CD4-positive, alpha-beta T cell treated with Interleukin-15 for 4 hours (primary cell): ENCODE measurements at regions not wholly inside any gene's neighbourhood (a gene's known extent, or its start where the extent isn't known, plus 50 kb on each side); places are given as distances from the start of the nearest gene placed in this dataset.
A peak's percentile ranks its signal among the peaks of the same experiment; 100 is the strongest.
"Not testable (repeated sequence)": the region's sequence is repeated elsewhere in the genome, so short reads cannot be mapped to it uniquely, and the experiment has no call there.

Experiments used
- DNase-seq: peaks from one replicate; pipeline ENCODE4 v3.0.0-alpha.2; 2020; ENCODE audit warnings: low spot score

GRCh38 chr2:11993749-11994148 is 247.3 kb downstream of the LPIN1 start:
- DNase-seq, result no peak

- no peak for DNase-seq
These were observed 249.0 kb downstream of the LPIN1 start for GRCh38 chr2:11995456-11995855.

DNA sequence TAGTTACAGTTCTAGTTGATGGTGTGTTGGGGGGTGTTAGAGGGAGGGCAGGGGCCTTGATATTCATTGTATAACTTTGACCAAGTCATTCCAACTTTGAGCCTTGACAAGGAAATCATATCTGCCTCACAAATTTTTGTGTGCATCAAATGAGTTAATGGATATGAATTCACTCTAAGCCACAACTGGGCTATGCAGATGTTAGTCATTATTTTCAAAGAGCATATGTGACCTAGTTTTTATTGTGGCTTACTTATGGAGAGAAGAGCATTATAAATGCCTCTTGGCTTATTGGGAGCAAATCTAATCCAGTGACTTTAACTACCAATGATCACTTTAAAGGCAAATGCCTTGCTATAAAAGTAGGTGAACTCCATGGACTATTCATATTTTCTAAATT is 250.2 kb downstream of the LPIN1 start:
- DNase-seq, result no peak

- no peak for DNase-seq
These were observed 250.7 kb downstream of the LPIN1 start for GRCh38 chr2:11997142-11997541.

DNA sequence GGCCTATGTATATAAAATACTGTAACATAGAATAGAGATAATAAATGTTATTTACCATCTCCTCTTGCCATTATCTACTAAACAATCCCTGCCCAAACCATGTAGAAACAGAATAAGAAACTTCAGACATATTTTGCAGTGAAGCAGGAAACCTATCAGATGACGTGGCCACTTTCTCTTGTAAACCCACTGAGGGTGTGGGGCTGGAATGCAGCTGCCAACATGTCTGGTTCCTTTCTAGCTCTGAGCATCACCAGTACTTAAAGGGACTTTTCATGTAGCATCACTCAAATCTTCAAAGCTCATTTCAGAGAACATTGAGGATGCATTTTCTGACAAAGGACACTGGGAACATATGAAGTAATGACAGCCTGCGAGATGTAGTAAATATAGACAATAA is 251.8 kb downstream of the LPIN1 start:
- DNase-seq, result no peak

DNA sequence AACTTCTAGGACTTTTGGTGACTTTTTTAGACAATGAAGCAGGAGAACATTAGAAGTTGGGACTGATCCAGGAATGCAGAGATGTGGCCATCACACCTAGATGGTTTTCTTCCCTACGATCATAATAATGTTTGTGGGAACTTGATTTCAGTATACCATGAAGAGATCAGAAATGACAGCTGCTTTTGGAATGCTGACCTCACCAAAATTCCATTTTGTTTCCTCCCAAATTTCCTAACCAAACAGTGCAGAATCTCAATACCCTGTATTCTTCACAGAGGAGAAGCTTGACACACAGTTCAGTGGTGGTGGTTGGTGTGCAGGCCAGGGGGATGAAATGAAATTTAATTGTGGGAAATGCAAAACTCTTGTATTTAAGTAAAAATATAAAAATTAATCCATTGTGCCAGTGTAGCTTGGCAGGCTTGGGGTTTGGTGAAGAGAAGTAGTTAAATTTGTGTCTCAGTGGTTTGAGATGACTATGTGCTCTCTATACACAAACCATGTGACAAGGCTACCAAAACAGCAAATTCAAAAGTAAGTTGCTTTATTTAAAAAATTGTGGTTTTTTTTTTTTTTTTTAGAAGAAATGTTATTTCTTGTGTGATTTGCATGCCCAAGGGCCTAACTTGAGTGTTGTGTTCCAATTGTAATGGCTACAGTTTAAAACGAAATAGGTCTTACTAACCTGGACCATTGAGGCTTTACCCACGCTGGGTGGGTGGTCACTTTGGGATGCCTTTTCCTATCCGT is 252.4 kb downstream of the LPIN1 start:
- DNase-seq, result no peak

GRCh38 chr2:12001621-12002020 is 255.2 kb downstream of the LPIN1 start:
- no peak for DNase-seq

GRCh38 chr2:12002215-12002614 is 255.8 kb downstream of the LPIN1 start:
- DNase-seq, result no peak

GRCh38 chr2:12004713-12005112 is 258.3 kb downstream of the LPIN1 start:
- DNase-seq, result no peak

GRCh38 chr2:12005886-12006681 is 259.7 kb downstream of the LPIN1 start:
- peak; percentile 68 for DNase-seq

DNA sequence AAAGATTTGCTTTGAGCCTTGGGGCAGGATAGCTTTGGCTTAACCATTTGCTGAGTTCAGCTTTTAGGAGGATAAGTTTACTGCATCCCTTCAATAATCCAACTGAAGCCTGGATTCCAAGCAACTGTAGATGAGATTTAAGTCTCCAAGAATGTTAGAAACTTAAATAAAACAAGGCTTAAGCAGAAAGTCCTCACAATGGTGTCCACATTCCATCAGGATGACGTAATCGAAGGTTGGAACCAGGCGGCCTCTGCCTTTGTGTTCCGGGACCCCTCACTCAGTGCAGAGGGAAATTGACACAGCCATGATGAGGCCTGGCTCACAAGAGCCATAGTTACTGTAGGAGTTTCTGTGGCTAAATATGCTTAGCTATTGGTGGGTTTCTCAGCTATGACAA is 260.4 kb downstream of the LPIN1 start:
- no peak for DNase-seq

DNA sequence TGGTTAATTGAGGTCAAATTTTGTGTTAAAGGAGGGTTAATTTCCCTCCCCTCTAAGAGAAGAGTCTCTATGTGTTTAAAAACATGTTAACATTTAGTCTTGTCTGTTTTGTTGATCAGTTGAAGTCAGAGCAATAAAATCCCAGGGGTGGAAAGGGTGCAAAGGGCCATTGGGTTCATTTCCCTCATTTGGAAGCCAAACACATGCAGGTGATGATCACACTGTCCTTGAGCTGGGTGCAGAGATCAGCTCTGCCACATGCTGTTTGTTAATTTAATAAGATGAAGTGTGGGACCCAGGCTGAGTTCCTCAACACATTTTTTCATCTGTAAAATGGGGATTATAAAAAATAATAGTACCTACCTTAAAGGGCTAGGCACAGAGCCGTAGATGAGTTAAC is 260.9 kb downstream of the LPIN1 start:
- no peak for DNase-seq

GRCh38 chr2:12008425-12009061 is 262.1 kb downstream of the LPIN1 start:
- no peak for DNase-seq

DNA sequence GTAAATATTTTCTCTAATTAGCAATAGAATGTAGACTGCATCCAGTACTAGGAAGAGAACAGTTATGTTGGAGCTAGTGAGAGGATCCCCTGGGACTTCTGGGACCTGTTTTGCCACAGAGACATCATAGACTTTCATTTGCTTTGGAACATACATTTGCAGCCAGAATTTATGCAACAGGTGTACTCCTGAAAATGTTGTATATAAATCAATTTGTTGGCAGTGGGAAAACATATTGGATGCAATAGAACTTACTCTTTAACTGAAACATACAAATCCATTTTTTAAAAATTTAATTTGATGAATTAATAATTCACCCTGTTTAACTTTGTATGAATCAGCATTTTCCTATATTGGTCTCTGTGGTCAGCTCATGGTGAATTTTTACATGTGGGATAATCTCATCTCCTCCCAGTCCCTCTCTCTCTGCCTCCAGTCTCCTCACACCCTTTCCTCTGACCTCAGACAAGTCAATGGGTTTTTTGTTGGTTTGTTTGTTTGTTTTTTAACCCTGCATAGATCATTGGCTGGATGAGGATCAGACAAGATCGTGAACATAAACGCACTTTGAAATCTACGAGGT is 263.0 kb downstream of the LPIN1 start:
- no peak for DNase-seq

- DNase-seq, result no peak
These were observed 263.6 kb downstream of the LPIN1 start for GRCh38 chr2:12010059-12010458.

DNA sequence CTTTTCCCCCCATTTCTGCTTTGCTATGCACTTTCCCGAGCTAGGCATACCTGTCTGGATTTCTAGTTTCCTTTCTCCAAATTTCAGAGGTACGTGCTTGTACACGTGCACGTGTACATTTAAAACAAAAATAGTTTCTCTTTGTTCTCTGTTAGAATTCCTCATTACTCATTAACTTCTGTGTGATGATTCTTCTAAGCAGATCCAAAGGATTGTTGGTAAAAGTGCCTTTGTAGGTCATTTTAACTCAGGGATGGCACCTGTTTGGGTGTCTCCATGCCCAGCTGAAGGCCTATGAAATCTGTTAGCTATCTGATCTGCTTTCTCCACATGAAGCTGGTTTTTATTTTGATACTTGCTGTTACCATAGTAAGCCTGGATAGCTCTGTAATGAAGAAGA is 264.3 kb downstream of the LPIN1 start:
- DNase-seq, result no peak

- no peak for DNase-seq
These were observed 267.9 kb downstream of the LPIN1 start for GRCh38 chr2:12014088-12014960.

DNA sequence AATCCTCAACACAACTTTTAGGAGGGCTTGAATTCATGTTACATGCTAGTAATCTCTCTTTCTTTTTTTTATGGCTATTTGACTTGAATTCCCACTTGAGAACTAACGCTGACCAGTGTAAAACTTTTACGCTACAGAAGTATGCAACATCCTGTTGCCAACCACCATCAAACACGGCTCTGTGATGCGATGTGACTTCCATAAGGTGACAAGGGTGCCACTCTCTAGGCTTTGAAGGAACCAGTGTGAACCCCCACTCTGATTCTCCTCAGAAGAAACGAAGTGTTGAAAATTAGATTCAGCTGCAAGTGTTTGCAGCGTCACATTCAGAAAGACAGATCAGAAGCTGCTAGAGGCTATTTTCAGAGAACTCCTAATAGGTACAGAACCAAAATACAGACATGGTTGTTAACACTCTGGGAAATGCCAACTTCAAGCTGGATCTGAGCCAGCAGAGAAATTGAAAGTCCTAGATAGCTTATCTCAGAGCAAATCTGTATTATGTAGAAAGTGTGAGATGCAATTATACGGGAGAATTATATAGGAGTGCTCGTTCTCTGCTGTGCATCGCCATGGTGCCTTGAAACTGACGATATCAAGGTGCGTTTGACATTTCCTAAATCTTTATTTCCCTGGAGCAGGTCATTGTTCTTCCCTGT is 271.2 kb downstream of the LPIN1 start:
- DNase-seq, result no peak

DNA sequence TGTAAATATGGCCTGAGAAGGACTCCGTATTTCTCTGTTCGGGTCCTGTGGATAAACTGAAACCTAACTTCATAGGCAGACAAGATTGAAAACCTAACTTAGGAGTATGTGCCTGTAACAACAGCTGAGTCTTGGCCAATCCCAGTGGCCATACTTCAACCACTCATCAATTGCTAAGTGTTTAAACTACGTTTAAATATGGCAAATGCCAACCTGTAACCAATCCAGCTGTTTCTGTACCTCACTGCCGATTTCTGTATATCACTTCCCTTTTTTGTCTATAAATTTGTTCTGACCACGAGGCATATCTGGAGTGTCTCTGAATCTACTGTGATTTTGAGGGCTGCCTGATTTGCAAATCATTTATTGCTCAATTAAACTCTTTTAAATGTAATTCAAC is 272.3 kb downstream of the LPIN1 start:
- not testable (repeated sequence) for DNase-seq

DNA sequence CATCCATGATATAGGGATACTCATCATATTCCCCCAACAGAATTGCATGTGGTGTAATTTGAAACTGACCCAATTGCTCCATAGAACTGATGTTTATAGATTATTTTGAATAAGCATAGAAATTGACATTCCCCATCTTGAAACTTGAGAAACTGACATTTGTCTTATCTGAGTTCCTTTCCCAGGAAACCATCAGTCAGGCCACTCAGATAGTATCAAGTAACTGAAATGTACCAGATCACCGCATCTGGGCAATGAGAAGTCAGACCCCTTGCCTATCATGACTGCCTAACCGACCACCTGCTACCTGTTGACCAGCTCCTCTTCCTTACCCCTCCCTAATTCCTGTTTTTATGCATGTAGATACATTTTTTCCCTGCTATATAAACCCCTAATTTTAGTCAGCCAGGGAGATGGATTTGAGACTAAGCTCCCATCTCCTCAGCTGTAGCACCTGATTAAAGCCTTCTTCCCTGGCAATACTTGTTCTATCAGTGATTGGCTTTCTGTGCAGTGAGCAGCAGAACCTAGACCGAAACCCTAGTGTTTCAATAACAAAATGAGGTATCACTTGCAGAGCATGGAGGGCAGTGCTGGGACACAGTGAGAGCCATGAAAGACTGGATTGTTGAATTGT is 274.5 kb downstream of the LPIN1 start:
- no peak for DNase-seq
